K562 (cell line): ENCODE measurements at regions not wholly inside any gene's neighbourhood (a gene's known extent, or its start where the extent isn't known, plus 50 kb on each side); places are given as distances from the start of the nearest gene placed in this dataset.

Experiments
- ATAC-seq: fragments of 200-7000 bp; cut with Tn5 transposase; 3 replicates; pipeline ENCODE4 v1.9.1; 2020; ENCODE audit warnings: moderate library complexity
- BruUV-seq: library from RNA; stranded (reverse); fragments of 400-500 nt; replicated peaks from 2 replicates; lab custom pipeline; 2021; lab: Mats Ljungman, UMichigan
- CTCF ChIA-PET: fragments of 300-600 bp; formaldehyde crosslinking; extraction: SDS; loops from one replicate; lab custom pipeline; 2021; ENCODE audit warnings: low intra/inter-chr PET ratio; lab: Yijun Ruan, JAX
- POLR2A ChIA-PET: fragments of 300-600, 350-650 bp; sonication (Branson Sonifier 250); formaldehyde crosslinking; extraction: SDS; loops from one replicate; lab custom pipeline; 2021; ENCODE audit warnings: antibody characterized with exemption, inconsistent platforms; lab: Yijun Ruan, JAX
- DNase-seq, 4 experiments: peaks; one replicate each; pipeline versions ENCODE4 v3.0.0 to v3.0.0-alpha.2; 2011 to 2018; ENCODE audit warnings: low spot score in 3 of 4, mixed read lengths in 3 of 4; ENCODE audit errors: extremely low read depth in 1 of 4
- FAIRE-seq: peaks from 2 replicates; lab custom pipeline; 2011; peaks lifted over from hg19 to GRCh38; lab: Jason Lieb, UNC
- H2AFZ ChIP-seq: 2 replicates; pipeline ENCODE4 v1.6.0; 2011; ENCODE audit warnings: low read depth, low read length, control low read depth, inconsistent platforms
- H3K27ac ChIP-seq: fragments of 200-600 bp; 3 replicates; pipeline ENCODE4 v1.8.0; 2011; ENCODE audit warnings: low read depth, mild to moderate bottlenecking, control low read depth, inconsistent platforms, low read length, moderate library complexity, mixed read lengths; ENCODE audit errors: extremely low read depth
- H3K27me3 ChIP-seq, 2 experiments: fragments of 300-600 bp in 1 of 2; 2 replicates in 1 of 2; 3 replicates in 1 of 2; pipeline versions ENCODE4 v1.6.0 to v1.8.0; 2011; ENCODE audit warnings: inconsistent platforms in 2 of 2, low read length in 2 of 2, mild to moderate bottlenecking in 1 of 2, mixed read lengths in 1 of 2, moderate library complexity in 1 of 2; ENCODE audit not compliant: control insufficient read depth in 2 of 2, insufficient read depth in 2 of 2
- H3K36me3 ChIP-seq: fragments of 300-600 bp; 3 replicates; pipeline ENCODE4 v1.8.0; 2011; ENCODE audit warnings: mild to moderate bottlenecking, low read length, inconsistent platforms; ENCODE audit not compliant: control insufficient read depth, insufficient read depth
- H3K4me1 ChIP-seq, 2 experiments: fragments of 200-600 bp in 1 of 2; replicated peaks in 1 of 2; 2 replicates in 1 of 2; 3 replicates in 1 of 2; pipeline versions ENCODE4 v1.5.1 to v1.8.0; 2011; ENCODE audit warnings: inconsistent platforms in 2 of 2, low read length in 2 of 2, mild to moderate bottlenecking in 1 of 2, mixed read lengths in 1 of 2, moderate library complexity in 1 of 2; ENCODE audit not compliant: control insufficient read depth in 2 of 2, insufficient read depth in 2 of 2
- H3K4me2 ChIP-seq: 2 replicates; pipeline ENCODE4 v1.6.1; 2011; ENCODE audit warnings: low read length, control low read depth, inconsistent platforms, mixed read lengths; ENCODE audit not compliant: insufficient read depth
- H3K4me3 ChIP-seq: fragments of 200-600 bp; sonication (generic), shearing (Covaris generic); 2 replicates; pipeline ENCODE4 v1.5.1; 2016; ENCODE audit warnings: control low read depth, inconsistent platforms
- H3K79me2 ChIP-seq: fragments of 200-600 bp; 3 replicates; pipeline ENCODE4 v1.8.0; 2011; ENCODE audit warnings: low read length, inconsistent platforms; ENCODE audit not compliant: control insufficient read depth, insufficient read depth
- H3K9ac ChIP-seq, 2 experiments: 2 replicates each; pipeline versions ENCODE4 v1.6.0 to v1.6.1; 2011; ENCODE audit warnings: low read depth in 2 of 2, low read length in 2 of 2, control low read depth in 1 of 2, inconsistent platforms in 1 of 2, mild to moderate bottlenecking in 1 of 2, mixed read lengths in 1 of 2; ENCODE audit not compliant: insufficient read depth in 1 of 2
- H3K9me1 ChIP-seq: one replicate; pipeline ENCODE4 v1.6.0; 2011; ENCODE audit warnings: inconsistent platforms, mild to moderate bottlenecking, low read length, moderate library complexity; ENCODE audit not compliant: control insufficient read depth, insufficient read depth
- H3K9me3 ChIP-seq: replicated peaks from 2 replicates; pipeline ENCODE4 v1.5.1; 2011; ENCODE audit warnings: low read depth, low read length, inconsistent platforms; ENCODE audit not compliant: control insufficient read depth, insufficient read depth
- H4K20me1 ChIP-seq: replicated peaks from 2 replicates; pipeline ENCODE4 v1.6.1; 2011; ENCODE audit warnings: low read length, inconsistent platforms, mixed read lengths; ENCODE audit not compliant: control insufficient read depth, insufficient read depth
- CXXC5 ChIP-seq: fragments of 250-450 bp; sonication (Bioruptor Pico); IDR thresholded peaks from 2 replicates; pipeline ENCODE4 v1.8.0; 2022; ENCODE audit warnings: inconsistent platforms, mild to moderate bottlenecking, moderate library complexity
- RBM39 ChIP-seq: fragments of 200-400 bp; formaldehyde crosslinking; optimal IDR thresholded peaks from 2 replicates; pipeline ENCODE3; 2018; ENCODE audit warnings: low read depth, low read length
- SMAD1 ChIP-seq: fragments of 150-350 bp; IDR thresholded peaks from 2 replicates; pipeline ENCODE4 v1.6.1; 2014; ENCODE audit warnings: low read length, low read depth; ENCODE audit not compliant: partially characterized antibody
- TSC22D4 ChIP-seq: fragments of 450-650 bp; IDR thresholded peaks from 2 replicates; pipeline ENCODE4 v1.6.1; 2016; ENCODE audit warnings: missing genetic modification characterization, missing biosample characterization, control low read depth
- ZNF668 ChIP-seq: fragments of 250-450 bp; sonication (Bioruptor Pico); IDR thresholded peaks from 2 replicates; pipeline ENCODE4 v1.8.0; 2022; ENCODE audit warnings: mild to moderate bottlenecking, inconsistent platforms
- WGBS: fragments of 100-300 bp; shearing (Covaris generic); methylation state at CpG from one replicate; pipeline ENCODE4 v1.1.6; 2016; ENCODE audit warnings: low coverage, mixed read lengths; ENCODE audit not compliant: insufficient coverage; ENCODE audit errors: missing lambda C conversion rate; 5-methylcytosine and 5-hydroxymethylcytosine counted together
- in situ Hi-C: fragments of 300-500 bp; cut with MboI; formaldehyde crosslinking; loops from 4 replicates; pipeline ENCODE4 v1.15.0; 2018; ENCODE audit warnings: inconsistent platforms, mixed read lengths
- intact Hi-C: fragments of 100-400 bp; cut with micrococcal nuclease; formaldehyde crosslinking; loops from 2 replicates; pipeline ENCODE4 v1.14.2; 2022
- TF ChIP-seq, protein P1 (sequence below): fragments of 450-650 bp; formaldehyde crosslinking; IDR thresholded peaks from 2 replicates; pipeline ENCODE4 v1.4.0; 2022; ENCODE audit warnings: mild to moderate bottlenecking, moderate library complexity

DNA sequence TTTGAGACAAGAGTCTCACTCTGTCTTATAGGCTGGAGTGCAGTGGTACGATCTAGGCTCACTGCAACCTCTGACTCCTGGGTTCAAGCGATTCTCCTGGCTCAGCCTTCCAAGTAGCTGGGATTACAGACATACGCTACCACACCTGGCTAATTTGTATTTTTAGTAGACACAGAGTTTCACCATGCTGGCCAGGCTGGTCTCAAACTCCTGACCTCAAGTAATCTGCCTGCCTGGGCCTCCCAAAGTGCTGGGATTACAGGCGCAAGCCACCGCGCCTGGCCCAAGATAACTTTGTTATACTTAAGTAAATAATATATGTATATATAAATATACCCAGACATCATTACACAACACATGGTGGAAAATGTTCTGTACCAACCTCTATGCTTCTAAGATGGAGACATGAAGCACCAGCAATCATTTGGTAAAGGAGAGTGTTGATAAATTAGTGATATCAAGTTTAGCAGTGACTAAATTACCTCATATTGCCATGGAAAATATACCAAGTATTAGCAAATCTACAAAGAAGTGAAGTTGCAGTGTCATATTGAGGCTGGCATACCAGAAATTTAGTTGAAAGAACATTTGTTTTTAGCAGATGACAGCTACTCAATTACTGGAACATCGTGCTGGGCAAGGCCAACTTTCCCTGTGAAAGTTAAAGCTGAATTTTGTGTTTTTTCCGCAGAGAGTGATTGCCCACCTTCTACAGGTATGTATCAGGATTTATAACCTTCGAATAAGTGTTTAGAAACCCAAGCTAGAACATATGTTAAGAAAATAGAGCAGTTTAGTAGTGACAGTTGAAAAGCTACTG is 177.7 kb downstream of the MYCN start:
- WGBS, result 12% methylated on average over 8 of the region's 9 CpGs
- no peaks in the 10 kb centered on the region for H3K36me3 ChIP-seq
- ATAC-seq, result no peak
- no peaks in the 10 kb centered on the region for H3K4me1 ChIP-seq
- H3K27me3 ChIP-seq, result no peaks in the 10 kb centered on the region; a peak in 1 of 5 replicates
- H3K4me2 ChIP-seq, result no peak overlapping the region
- no peak for FAIRE-seq
- H3K9me3 ChIP-seq, result no peaks in the 10 kb centered on the region
- POLR2A ChIA-PET, result interaction anchor here (0.7 kb wide), 1 partner anchor 505 kb away, joined by 3 read pairs; no protein-coding TSS in a partner anchor
- in situ Hi-C loops (no loop called here), intact Hi-C loops (no loop called here)
- no TSS peak for BruUV-seq
- H3K4me3 ChIP-seq, result no peak overlapping the region
- no peak for DNase-seq
- H3K79me2 ChIP-seq, result no peaks in the 10 kb centered on the region
- H3K27ac ChIP-seq, result no peak overlapping the region
- H3K9ac ChIP-seq, result no peak overlapping the region
- CTCF ChIA-PET, result no interaction called here
- H4K20me1 ChIP-seq, result no peaks in the 10 kb centered on the region
- no peaks in the 10 kb centered on the region for H3K9me1 ChIP-seq
- TF ChIP-seq, protein P1, sequence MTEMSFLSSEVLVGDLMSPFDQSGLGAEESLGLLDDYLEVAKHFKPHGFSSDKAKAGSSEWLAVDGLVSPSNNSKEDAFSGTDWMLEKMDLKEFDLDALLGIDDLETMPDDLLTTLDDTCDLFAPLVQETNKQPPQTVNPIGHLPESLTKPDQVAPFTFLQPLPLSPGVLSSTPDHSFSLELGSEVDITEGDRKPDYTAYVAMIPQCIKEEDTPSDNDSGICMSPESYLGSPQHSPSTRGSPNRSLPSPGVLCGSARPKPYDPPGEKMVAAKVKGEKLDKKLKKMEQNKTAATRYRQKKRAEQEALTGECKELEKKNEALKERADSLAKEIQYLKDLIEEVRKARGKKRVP (CRISPR knock-in tag), result no peak
- TF ChIP-seq ZNF668 (CRISPR knock-in tag) (no peak), RBM39 (no peak), CXXC5 (CRISPR knock-in tag) (no peak), TSC22D4 (tag) (no peak), SMAD1 (no peak)
- H2AFZ ChIP-seq, result no peak overlapping the region
